Mesothelial cell of epicardium (in vitro differentiated cells): ENCODE measurements at regions not wholly inside any gene's neighbourhood (a gene's known extent, or its start where the extent isn't known, plus 50 kb on each side); places are given as distances from the start of the nearest gene placed in this dataset.

Experiments used
- DNase-seq, 2 experiments: peaks; one replicate each; pipeline ENCODE4 v3.0.0; 2021; ENCODE audit warnings: low spot score in 2 of 2; ENCODE audit not compliant: unreplicated experiment in 2 of 2
- H3K27ac Mint-ChIP-seq: 2 replicates; pipeline ENCODE4 v1.8.0; 2021; ENCODE audit warnings: mixed read lengths
- H3K27me3 Mint-ChIP-seq: 2 replicates; pipeline ENCODE4 v1.8.0; 2021; ENCODE audit warnings: low read depth, mixed read lengths
- H3K36me3 Mint-ChIP-seq: 2 replicates; pipeline ENCODE4 v1.8.0; 2021; ENCODE audit warnings: mixed read lengths
- H3K4me1 Mint-ChIP-seq: 2 replicates; pipeline ENCODE4 v1.8.0; 2021; ENCODE audit warnings: mixed read lengths
- H3K4me3 Mint-ChIP-seq: 2 replicates; pipeline ENCODE4 v1.8.0; 2021; ENCODE audit warnings: mild to moderate bottlenecking, moderate library complexity, mixed read lengths
- H3K9me3 Mint-ChIP-seq: 2 replicates; pipeline ENCODE4 v1.8.0; 2021; ENCODE audit warnings: mixed read lengths
- TF ChIP-seq, protein P1 (sequence below): fragments of 200-600 bp; sonication (generic); IDR thresholded peaks from one replicate; pipeline ENCODE4 v1.5.0; 2021; ENCODE audit warnings: antibody characterized with exemption; ENCODE audit not compliant: unreplicated experiment

DNA sequence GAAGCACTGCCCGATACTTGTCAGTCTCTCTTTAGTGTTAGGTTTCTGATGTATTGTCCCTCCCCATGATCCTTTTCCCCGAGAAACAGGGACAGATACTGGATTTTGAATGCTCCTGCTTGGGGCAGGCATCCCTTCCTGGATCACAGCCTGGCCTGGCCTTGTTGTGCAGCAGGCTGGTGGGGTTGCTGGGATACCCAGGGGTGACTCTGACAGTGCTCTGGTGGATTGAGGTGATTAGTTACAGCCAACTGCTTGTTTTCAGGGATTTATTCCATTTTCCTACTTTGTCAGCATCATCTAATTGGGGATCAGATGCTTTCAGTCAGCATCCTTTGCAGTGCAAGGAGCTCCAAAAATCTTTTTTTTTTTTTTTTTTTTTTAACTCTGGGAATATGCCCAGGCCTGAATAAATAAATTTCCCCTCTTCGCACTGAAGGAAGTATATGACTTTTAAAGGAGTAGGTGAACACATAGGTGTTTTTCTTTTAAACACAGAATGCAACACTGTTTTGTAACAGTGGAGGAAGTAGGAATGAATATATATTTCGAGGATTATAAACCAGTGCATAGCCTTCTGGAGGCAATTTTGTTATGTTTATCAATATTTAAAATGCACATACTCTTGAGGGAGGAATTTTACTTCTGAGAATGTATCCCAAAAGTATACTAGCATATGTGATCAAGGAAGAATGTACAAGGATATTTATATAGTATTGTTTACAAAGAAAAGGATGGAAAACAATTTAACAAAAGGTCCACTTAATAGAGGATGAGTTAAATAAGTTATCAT, 127.3 kb upstream of the ELL2 start:
- Mint-ChIP-seq H3K27ac (no peak overlapping the region), H3K9me3 (no peaks in the 10 kb centered on the region)
- TF ChIP-seq, protein P1, sequence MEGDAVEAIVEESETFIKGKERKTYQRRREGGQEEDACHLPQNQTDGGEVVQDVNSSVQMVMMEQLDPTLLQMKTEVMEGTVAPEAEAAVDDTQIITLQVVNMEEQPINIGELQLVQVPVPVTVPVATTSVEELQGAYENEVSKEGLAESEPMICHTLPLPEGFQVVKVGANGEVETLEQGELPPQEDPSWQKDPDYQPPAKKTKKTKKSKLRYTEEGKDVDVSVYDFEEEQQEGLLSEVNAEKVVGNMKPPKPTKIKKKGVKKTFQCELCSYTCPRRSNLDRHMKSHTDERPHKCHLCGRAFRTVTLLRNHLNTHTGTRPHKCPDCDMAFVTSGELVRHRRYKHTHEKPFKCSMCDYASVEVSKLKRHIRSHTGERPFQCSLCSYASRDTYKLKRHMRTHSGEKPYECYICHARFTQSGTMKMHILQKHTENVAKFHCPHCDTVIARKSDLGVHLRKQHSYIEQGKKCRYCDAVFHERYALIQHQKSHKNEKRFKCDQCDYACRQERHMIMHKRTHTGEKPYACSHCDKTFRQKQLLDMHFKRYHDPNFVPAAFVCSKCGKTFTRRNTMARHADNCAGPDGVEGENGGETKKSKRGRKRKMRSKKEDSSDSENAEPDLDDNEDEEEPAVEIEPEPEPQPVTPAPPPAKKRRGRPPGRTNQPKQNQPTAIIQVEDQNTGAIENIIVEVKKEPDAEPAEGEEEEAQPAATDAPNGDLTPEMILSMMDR = no peak

DNA sequence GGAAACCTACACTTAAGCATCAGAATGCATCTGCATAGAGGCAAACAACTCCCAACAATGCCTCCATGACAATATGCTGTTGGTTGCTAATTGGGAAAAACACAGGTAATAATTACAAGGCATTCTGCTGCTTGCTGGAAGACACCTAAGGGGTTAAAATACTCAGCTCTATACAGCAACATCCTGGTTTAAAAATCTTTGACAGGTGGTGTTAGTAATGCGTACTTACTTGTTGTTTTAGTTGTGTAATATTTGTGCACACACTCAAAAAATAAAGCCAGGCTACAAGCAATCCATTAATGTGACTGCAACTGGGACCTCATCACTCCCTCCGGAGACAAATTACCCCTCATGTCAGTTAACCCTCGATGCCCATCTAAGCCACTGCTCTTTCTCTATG, 126.3 kb upstream of the ELL2 start:
- Mint-ChIP-seq H3K4me3 (no peak overlapping the region), H3K4me1 (peaks cover 7% of the 10 kb centered on the region), H3K27ac (no peak overlapping the region), H3K9me3 (no peaks in the 10 kb centered on the region), H3K36me3 (no peaks in the 10 kb centered on the region), H3K27me3 (no peaks in the 10 kb centered on the region)
- TF ChIP-seq, protein P1 = no peak
- DNase-seq = no peak

More for the DNA sequence above, 127.3 kb upstream of the ELL2 start:
- Mint-ChIP-seq H3K27me3 (no peaks in the 10 kb centered on the region), H3K36me3 (no peaks in the 10 kb centered on the region), H3K4me3 (no peak overlapping the region), H3K4me1 (no peaks in the 10 kb centered on the region)
- no peak for DNase-seq

DNA sequence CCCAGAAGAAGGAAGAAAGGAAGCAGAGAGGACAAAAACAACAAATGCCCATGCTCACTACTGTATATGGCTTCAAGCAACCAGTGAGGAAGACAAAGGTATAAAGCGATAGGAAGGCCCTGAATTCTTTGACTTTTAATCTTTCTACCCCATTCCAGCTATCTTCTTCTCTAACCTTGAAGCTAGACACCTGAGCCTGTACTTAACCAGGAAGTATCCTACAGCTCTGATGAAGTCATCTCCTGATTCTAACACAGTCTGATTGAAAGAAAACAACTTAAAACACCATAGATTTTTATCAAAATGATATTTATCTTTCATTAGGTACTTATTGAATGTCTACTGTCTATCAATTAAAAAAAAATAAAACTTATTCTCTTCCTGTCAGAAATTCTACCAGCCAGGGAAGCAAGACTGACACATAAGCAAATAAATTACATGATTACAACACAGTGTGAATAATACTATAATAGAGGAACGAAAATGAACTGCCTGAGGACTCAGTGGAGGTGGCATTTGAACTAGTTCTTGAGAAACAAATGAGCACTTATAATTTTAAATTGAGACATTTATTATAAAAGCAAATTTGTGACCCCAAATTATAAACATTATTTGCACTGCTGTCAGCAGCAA, 123.3 kb upstream of the ELL2 start:
- no peak for DNase-seq
- no peaks in the 10 kb centered on the region for H3K36me3 Mint-ChIP-seq
- no peak overlapping the region for H3K4me3 Mint-ChIP-seq
- peaks cover 5% of the 10 kb centered on the region for H3K27me3 Mint-ChIP-seq
- H3K4me1 Mint-ChIP-seq = peaks cover 7% of the 10 kb centered on the region
- no peak overlapping the region for H3K27ac Mint-ChIP-seq
- no peaks in the 10 kb centered on the region for H3K9me3 Mint-ChIP-seq
- TF ChIP-seq, protein P1 = no peak

DNA sequence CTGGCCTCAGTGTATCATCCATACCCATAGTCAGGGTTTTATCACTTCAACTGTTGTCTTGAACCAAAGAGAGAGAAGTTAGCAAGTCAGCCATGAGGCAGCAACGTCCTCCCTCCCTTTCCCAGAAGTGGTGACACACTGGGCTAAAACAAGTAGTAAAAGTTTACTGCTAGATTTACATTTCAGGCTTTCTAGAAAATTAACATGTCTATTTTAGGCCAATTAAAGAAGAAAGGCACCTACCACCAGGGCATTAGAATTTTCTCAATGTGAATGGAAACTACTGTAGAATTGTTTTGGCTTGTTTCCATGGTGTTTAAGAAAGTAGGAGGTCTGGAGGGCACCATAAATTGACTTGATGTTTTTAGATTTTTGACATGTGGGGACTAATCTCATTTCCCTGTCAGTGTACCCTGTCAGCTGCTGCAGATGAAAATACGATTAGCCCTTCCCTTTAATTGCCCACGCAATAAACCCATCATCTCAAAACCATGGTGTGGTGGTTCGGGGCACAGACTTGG, 121.8 kb upstream of the ELL2 start:
- TF ChIP-seq, protein P1 = no peak
- no peak for DNase-seq
- no peak overlapping the region for H3K4me3 Mint-ChIP-seq

DNA sequence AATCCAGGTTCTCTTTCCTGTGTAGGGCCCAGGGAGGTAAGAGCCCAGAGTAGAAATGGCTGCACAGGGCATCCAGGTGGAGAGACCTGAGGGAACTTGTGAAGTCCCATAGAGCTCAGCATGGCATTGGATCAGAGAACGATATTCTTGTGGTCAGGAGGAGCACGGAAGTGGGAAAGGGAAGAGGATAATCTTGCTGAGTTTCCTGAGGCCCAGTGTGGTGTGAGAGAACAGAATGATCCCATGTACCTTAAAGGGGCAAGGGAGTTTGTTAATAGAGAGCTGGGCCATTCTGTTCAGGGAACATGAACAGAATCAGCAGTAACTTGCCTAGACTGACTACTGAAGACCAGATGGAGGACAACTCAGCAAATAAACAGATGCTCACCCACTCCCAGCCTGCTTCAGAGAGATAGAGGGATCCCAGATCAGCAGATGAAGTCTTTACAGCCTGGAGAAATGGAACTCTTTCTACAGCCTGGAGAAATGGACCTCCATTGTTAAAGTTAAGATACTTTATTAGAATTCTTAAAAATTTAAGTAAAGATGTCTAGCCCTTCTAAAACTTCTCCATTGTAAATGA, 119.7 kb upstream of the ELL2 start:
- no peak overlapping the region for H3K4me3 Mint-ChIP-seq
- DNase-seq = no peak
- H3K9me3 Mint-ChIP-seq = no peaks in the 10 kb centered on the region
- no peak overlapping the region for H3K27ac Mint-ChIP-seq
- H3K27me3 Mint-ChIP-seq = peaks cover 5% of the 10 kb centered on the region
- TF ChIP-seq, protein P1 = no peak
- peaks cover 7% of the 10 kb centered on the region for H3K4me1 Mint-ChIP-seq
- no peaks in the 10 kb centered on the region for H3K36me3 Mint-ChIP-seq

More for the DNA sequence above, 121.8 kb upstream of the ELL2 start:
- H3K27me3 Mint-ChIP-seq = peaks cover 5% of the 10 kb centered on the region
- H3K27ac Mint-ChIP-seq = no peak overlapping the region
- H3K36me3 Mint-ChIP-seq = no peaks in the 10 kb centered on the region
- peaks cover 7% of the 10 kb centered on the region for H3K4me1 Mint-ChIP-seq
- H3K9me3 Mint-ChIP-seq = no peaks in the 10 kb centered on the region
